ENCODE measurements at regions not wholly inside any gene's neighbourhood (a gene's known extent, or its start where the extent isn't known, plus 50 kb on each side); places are given as distances from the start of the nearest gene placed in this dataset.

- TF ChIP-seq CTCF (optimal IDR thresholded peaks at IDR 0.05 in 1 of 3, IDR thresholded peaks at IDR 0.05 in 1 of 3, conservative IDR thresholded peaks at IDR 0.05 in 1 of 3; ENCODE audit: extremely low read depth in 1 of 3, insufficient read depth in 2 of 3, low read length in 3 of 3) (no peak), EZH2 (IDR thresholded peaks at IDR 0.05; ENCODE audit: low read length) (no peak)
Measured at GRCh38 chr1:182173808-182174512, 112.4 kb upstream of the ZNF648 start.

Measured in keratinocyte (primary cell).